Bronchial epithelial cell (primary cell): ENCODE measurements at regions not wholly inside any gene's neighbourhood (a gene's known extent, or its start where the extent isn't known, plus 50 kb on each side); places are given as distances from the start of the nearest gene placed in this dataset.

Source experiments
- DNase-seq: peaks from one replicate; pipeline ENCODE4 v3.0.0-alpha.2; 2010; ENCODE audit warnings: low read depth
- FAIRE-seq: peaks from 2 replicates; lab custom pipeline; 2011; peaks lifted over from hg19 to GRCh38; lab: Jason Lieb, UNC
- H3K27me3 ChIP-seq: 2 replicates; pipeline ENCODE4 v1.5.1; 2011; ENCODE audit warnings: low read length; ENCODE audit not compliant: control insufficient read depth, insufficient read depth
- H3K36me3 ChIP-seq: 2 replicates; pipeline ENCODE4 v1.5.1; 2011; ENCODE audit warnings: low read length; ENCODE audit not compliant: control insufficient read depth, insufficient read depth
- H3K4me3 ChIP-seq: 2 replicates; pipeline ENCODE4 v1.5.1; 2011; ENCODE audit warnings: mild to moderate bottlenecking, low read depth, low read length, control low read depth
- CTCF ChIP-seq: IDR thresholded peaks from 2 replicates; pipeline ENCODE4 v1.5.1; 2011; ENCODE audit warnings: mild to moderate bottlenecking, moderate library complexity, low read length, control low read depth, inconsistent platforms; ENCODE audit not compliant: insufficient read depth, severe bottlenecking

GRCh38 chrX:42021058-42021457 is 97.7 kb upstream of the CASK start:
- Histone ChIP-seq H3K27me3 (no peaks in the 10 kb centered on the region), H3K36me3 (no peaks in the 10 kb centered on the region), H3K4me3 (no peak overlapping the region)
- FAIRE-seq (no peak), DNase-seq (no peak)
- TF ChIP-seq CTCF: no peak

- no peak for FAIRE-seq
- TF ChIP-seq CTCF: no peak
- no peak overlapping the region for H3K4me3 ChIP-seq
These were observed 96.9 kb upstream of the CASK start for GRCh38 chrX:42020225-42020624.

GRCh38 chrX:42017971-42018370 is 94.6 kb upstream of the CASK start:
- Histone ChIP-seq H3K27me3 (no peaks in the 10 kb centered on the region), H3K4me3 (no peak overlapping the region), H3K36me3 (no peaks in the 10 kb centered on the region)
- peak; percentile 2 for DNase-seq
- FAIRE-seq: no peak
- no peak for TF ChIP-seq CTCF

More at GRCh38 chrX:42020225-42020624, 96.9 kb upstream of the CASK start:
- DNase-seq: no peak
- Histone ChIP-seq H3K36me3 (no peaks in the 10 kb centered on the region), H3K27me3 (no peaks in the 10 kb centered on the region)

GRCh38 chrX:42000836-42001235 is 77.5 kb upstream of the CASK start:
- no peak overlapping the region for H3K4me3 ChIP-seq
- DNase-seq: no peak
- no peak for TF ChIP-seq CTCF
- FAIRE-seq: no peak
- no peaks in the 10 kb centered on the region for H3K27me3 ChIP-seq
- H3K36me3 ChIP-seq: no peaks in the 10 kb centered on the region

GRCh38 chrX:41984628-41985027 is 61.3 kb upstream of the CASK start:
- H3K4me3 ChIP-seq: no peak overlapping the region
- TF ChIP-seq CTCF: no peak
- DNase-seq (peak; percentile 88), FAIRE-seq (no peak)
- no peaks in the 10 kb centered on the region for H3K36me3 ChIP-seq
- H3K27me3 ChIP-seq: no peaks in the 10 kb centered on the region

GRCh38 chrX:41982953-41983352 is 59.6 kb upstream of the CASK start:
- TF ChIP-seq CTCF: no peak
- FAIRE-seq (no peak), DNase-seq (no peak)
- Histone ChIP-seq H3K36me3 (no peaks in the 10 kb centered on the region), H3K4me3 (no peak overlapping the region), H3K27me3 (no peaks in the 10 kb centered on the region)
